Dedifferentiated amniotic fluid mesenchymal stem cell (primary cell): ENCODE measurements at regions not wholly inside any gene's neighbourhood (a gene's known extent, or its start where the extent isn't known, plus 50 kb on each side); places are given as distances from the start of the nearest gene placed in this dataset.
A peak's percentile ranks its signal among the peaks of the same experiment; 100 is the strongest.

Source experiments
- DNase-seq: peaks from one replicate; pipeline ENCODE4 v3.0.0-alpha.2; 2016; ENCODE audit errors: extremely low spot score

DNA sequence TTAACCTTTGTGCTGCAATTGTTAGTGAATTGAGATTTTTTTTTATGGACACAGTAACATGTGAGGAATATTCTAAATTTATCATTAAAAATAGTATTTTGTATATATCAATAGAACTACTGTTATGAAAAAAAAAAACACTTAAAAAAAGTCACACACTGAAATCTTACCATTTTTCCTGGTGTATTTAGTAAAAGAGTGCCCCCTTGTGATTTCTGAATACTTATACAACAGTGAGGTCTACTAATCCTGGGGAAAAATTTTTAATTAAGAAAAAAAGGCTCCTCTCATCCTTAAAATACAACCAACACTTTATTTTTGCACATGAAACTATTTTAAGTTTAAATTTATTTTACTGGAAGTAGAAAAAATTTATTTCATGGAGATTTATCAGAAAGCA, 56.4 kb upstream of the SPOCK3 start:
- peak; percentile 52 for DNase-seq

DNA sequence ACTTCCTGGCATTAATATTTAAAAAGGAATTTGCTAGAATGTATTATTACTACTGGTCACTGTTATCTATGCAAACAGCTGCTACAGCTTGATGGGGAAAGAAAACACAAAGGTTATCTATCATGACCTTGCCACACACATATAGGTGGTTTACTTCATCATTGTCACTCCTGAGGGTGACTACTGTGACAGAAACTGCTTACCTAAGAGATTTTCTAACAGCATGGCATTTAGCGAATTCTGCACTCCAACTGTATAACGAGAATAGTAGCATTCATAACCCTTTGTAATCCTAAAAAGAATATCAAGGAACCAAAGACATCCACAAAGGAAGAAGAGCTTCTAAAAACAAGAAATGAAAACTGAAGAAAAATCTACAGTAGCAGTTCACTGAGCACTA, 74.6 kb upstream of the SPOCK3 start:
- DNase-seq, result no peak

DNA sequence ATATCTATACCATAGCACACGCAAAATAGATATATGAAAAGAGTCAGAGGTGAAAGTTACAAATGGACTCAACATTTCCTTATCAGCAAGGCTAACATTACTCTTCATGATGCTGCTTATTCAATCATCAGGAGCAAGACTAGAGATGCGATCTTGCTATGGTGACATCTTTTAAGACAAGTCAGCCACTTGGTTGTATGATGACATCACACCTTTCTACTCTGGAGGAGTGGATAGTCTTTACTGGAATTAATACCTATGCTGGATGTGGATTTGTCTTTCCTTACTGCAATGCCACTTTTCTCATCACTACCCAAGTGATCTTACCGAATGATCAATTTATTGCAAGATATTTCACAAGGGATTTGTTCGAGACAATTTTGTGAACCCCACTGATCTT, 87.0 kb upstream of the SPOCK3 start:
- no peak for DNase-seq

DNA sequence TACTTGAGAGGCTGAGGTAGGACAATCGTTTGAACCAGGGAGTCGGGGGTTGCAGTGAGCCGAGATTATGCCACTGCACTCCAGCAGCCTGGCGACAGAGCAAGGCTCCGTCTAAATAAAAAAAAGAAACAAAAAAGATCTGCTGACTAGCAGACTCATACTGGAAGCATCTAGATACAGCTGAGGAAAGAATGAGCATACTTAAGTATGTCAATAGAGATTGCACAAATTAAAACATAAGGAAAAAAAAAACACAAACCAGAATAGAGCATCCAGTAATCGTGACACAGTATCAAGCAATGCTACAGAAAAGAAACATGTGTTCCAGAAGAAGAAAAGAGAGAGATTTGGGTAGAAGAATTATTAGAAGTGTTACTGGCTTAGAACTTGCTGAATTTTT, 105.5 kb upstream of the SPOCK3 start:
- DNase-seq, result peak; percentile 15

DNA sequence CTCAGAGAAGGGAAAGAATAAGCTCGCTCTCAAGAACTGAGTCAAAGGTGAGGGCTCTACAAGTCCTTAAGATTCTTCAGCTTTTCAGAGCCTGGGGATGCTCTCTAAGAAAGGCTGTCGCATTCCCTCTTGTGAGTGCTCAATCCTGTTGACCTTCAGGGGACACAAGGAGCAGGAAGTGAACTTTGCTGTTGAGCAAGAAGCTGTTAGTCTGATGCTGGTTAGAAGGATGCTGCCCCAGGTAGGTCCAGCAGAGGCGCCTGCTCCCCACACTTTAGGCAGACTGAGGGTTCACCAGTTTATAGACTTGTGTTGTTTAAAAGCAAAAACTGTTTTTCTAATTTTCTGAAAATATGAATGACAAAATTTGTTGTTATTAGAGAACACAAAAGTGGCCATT, 125.4 kb upstream of the SPOCK3 start:
- DNase-seq, result no peak

DNA sequence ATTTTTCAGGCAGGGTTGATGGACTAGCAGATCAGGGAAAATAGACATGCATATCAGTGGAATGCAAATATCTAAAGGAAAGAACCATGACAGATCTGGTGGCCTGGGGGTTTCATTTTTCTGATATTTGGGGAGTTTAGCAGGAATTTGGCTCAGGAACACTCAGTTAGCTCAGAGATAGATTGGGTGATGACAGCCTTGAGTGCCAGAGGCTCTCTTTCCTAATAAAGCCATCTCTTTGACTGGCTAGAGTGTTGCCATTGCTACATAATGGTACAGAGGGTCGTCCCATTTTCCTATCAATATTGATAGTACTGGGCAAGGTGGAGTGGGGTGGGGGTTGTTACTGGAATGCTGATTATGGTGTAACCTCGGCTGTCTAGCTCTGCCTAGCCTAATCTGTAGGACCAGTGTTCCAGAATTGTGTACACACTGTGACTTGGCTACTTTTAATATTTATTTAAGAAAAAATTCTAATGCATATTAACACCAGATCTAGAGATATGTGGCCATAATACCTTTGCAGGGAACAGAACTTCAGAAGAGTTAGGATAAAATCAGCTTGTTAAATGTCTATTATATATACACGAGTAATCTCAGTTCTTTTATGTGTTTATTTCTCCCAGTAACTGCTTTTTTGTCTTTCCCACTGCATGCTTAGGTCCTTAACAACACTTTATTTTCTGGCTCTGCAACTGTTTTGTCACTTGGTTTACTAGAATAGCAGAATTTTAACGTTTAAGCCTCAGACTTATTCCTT, 145.0 kb upstream of the SPOCK3 start:
- DNase-seq, result no peak

DNA sequence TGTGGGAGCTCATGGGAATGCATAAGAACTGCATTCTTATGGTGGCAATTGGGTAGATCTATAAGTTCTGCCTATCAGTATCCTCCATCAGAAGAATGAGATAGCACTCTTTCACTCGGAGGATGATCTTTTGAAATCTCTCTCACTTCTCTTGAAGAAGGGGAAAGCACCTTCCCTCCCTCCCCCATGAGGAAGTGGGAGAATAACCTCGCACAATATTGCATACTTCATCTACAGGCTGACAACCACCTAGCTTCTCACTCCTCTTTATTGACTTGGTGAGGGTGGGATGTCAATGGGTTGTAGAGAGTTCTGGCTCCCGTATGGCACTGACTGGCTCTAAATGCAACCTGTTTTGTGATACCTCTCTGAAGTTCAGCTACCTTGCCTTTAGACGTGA, 146.7 kb upstream of the SPOCK3 start:
- no peak for DNase-seq

DNA sequence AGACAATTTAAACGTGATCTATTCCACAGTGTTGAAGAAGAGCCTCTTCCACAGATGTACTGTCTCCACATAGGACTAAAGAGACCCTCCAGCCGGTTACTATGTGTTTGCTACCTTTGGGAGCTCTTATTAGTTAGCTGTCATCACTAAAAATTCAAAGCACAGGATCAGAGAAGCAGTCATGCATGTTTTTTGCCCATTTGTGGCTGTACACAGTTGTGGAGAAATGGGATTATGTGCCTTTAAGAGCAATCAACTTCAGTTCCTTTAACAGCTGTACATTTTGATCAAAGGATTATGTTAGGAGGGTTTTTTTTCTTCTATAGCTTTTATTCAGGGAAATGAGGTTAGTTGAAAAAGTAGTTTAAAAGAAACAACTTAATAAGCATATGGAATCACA, 149.0 kb upstream of the SPOCK3 start:
- no peak for DNase-seq

DNA sequence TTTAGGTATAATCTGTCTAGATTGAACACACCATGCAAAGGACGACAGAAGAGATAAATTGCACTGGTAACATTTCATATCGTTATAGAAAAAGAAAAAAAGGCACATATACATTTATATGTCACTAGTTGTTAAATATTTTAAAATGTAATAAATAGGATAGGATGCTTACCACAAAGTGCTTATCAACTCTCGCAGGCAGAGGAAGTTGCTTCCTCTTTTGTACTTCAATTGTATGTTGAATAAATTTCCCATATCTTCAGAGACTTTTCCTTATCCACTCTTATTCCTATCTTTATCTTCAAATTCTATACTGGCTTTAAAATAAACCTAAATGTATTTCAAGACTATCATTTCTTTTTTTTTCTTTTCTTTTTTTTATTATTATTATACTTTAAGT, 163.3 kb upstream of the SPOCK3 start:
- no peak for DNase-seq

DNA sequence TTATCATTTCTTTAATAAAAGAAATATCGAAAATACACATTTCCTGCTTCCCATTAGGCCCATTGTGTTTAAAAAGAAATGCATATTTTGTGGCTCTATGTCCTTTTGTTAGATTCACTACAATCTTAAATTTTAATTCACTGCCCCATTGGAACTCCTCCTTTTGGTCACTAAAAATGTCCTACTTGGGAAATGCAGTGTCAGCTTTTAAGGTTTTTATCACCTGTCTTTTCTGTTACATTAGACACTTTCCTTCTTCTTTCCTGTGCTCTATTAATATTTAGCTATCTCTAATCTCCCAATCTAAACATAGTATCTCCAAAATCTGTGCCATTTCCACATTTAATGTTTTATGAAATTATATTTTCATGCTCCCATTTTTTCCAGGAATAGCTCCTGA, 164.9 kb upstream of the SPOCK3 start:
- no peak for DNase-seq

DNA sequence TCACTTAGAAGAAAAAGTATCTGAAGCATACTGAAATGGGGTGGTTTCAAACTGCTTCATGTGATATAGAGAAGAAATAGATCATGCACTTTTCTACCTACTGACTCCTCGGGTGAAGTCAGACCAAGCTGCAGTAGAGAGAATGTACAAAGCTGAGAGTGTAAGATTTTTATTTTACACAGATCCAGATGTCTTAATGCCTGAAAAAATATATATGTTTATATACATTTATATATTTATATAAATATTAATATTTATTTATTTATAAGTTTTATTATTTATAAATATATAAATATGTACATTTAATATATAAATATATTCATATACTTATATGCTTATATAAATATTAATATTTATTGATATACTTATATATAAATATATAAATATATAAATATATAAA, 171.9 kb upstream of the SPOCK3 start:
- no peak for DNase-seq

DNA sequence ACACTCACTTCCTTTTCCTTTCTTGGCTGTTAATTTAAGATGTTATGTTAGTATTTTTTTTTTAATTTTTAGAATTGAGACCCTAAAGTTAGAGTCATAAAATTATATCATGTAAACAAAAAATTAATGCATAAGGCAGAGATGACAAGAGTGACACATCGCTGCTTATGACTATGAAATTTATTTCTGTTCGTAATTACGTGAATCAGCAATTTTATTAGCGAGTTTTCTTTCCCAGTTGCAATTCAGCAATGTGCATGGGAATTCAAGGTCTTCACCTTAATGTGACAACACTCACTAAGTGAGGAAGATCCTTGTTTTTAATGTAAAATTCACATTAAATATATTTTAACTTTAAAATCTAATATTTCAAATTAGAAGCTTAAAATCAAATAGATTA, 181.2 kb upstream of the SPOCK3 start:
- peak; percentile 6 for DNase-seq

DNA sequence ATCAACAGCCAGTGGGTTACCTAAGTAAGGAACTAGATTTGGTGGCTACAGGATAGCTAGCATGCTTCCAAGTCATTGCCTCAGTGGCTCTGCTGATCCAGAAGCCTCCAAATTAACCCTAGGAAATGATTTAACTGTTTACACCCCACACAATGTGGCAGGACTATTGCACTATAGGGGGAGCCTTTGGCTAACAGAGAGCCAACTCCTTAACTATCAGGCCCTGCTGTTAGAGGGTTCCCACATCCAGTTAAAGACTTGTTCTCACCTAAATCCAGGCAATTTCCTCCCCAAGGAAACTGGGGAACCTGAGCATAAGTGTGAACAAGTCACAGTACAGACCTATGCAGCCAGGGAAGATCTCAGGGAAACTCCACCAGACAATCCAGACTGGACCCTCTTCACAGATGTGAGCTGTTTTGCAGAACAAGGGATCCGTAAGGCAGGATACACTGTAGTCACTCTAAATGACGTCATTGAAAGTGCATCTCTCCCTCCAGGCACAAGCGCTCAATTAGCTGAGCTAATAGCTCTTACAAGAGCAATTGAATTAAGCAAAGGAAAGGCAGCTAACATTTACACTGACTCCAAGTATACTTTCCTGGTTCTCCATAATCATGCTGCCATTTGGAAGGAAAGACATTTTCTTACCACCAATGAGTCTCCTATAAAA, 185.3 kb upstream of the SPOCK3 start:
- DNase-seq, result peak; percentile 13

DNA sequence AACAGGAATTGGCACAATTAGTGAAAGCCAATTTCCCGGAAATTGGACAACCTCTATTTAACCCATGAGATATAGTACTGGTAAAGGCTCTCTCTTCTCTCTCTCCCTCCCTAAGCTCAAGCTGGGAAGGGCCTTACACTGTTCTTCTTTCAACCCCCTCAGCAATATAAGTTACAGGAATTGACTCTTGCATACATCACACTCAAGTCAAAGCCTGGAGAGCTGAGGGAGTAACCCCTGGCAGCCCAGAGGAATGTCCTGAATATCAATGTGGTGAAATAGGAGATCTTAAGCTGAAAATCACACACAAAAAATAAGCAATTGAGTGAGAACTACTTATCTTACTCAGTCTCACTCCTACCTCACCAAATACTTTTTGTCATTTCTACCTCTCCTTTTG, 186.9 kb upstream of the SPOCK3 start:
- peak; percentile 14 for DNase-seq

DNA sequence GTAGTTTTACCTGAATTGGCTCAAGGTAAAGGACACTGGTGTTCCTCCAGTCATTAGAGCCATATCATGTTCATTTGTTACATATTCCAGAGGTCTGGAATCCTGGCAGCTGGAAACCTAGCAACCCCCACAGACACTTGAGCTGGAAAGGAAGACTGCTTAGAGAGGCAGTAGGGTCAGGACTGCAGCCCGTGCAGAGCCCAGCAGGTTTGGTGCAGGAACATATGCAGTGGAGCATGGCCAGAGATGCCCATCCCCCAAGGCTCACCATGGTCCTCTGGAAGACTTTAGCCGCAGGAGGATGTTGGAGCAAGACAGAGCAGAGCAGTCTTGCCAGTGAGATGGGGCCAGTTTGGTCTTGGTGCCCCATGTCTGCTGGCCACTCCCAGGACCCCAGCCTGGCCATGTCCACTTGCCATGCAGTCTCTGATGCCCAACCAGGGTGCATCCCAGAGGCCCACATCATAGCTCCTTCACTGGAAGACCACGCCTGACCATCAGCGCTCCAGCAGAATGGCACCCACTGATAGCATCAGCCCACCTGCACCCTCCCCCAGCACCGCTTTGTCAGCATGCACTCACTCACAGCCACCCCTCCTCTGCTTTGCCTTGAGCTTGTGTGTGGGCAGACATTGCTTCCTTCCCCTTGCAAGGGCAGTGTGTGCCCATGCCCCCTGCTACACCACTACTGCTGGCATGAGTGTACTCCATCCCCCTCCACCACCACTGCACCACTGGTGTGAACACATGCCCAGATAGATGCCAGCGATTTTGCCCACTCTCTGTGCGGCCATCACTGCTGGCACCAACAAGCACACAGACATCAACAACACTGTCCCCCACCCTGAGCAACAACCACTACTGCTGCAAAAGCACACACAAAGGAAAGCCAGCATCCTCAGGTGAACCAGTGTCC, 190.3 kb upstream of the SPOCK3 start:
- DNase-seq, result peak; percentile 3

DNA sequence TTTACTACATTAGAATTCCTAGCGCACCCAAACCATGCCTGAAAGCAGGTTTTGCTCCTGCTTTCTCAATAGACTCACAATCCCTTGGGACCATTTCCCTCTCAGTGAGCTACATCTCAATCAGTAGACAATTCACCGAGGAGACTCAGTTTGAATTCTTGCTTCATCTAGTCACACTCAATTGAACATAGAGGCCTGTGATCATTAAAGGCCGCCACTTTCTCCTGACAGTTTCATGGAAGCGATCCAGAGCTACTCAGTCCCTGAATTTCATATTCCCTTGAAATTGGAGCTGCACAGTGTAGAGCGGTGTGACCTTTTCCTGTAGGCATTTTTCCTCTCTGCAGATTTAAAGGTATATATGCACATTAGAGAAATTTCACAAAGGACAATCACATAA, 193.9 kb upstream of the SPOCK3 start:
- no peak for DNase-seq

DNA sequence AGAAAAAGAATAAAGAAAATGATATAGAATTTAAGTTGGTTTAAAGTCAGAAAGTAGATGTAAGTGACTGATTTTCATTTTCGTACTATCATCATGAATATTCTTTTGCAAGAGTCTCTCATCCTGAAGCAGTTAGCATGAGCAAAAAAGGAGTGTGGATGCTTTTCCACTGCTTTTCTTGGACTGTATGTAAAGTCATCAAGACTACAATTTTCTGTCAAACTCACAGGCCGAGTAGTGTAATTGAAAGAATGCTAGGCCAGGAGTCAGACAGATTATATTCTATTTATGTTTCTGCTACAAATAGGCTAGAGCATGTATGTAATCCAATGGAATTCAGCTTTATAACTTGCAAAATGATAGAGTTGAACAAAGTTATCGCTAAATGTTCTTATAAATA, 197.1 kb upstream of the SPOCK3 start:
- peak; percentile 12 for DNase-seq

DNA sequence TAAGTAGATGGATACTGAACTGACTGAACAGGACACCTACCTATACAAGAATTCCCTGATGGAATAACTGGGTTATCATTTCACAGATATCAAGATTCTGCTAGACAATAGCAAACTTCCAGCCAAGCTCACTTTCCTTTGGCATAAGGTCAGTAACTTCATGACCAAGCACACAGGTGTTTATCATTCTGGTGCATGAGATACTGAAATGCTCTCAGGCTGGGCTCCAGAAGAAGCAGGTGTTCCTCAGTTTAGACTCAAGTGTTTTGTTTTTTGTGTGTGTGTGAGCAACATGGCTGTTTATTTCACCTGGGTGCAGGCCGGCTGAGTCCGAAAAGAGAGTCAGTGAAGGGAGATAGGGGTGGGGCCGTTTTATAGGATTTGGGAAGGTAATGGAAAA, 201.5 kb upstream of the SPOCK3 start:
- DNase-seq, result no peak

DNA sequence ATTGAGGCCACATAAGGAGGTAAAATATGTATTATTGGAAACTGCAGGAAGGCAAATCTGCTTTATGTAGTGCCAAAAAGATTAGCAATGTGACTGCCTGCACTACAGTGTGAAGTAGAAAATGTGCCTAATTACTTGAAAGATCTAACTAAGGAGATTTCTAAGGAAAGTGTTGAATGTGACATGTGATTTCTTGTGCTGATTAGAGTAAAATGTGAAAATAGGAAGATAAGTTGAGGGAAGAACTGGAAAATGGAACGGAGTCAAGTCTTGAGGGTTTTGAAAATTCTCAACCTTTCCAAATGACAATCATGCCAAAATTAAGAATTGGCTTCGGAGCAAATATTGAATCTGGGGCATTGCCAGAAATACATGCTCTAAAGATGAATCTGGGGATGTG, 209.5 kb upstream of the SPOCK3 start:
- DNase-seq, result no peak

DNA sequence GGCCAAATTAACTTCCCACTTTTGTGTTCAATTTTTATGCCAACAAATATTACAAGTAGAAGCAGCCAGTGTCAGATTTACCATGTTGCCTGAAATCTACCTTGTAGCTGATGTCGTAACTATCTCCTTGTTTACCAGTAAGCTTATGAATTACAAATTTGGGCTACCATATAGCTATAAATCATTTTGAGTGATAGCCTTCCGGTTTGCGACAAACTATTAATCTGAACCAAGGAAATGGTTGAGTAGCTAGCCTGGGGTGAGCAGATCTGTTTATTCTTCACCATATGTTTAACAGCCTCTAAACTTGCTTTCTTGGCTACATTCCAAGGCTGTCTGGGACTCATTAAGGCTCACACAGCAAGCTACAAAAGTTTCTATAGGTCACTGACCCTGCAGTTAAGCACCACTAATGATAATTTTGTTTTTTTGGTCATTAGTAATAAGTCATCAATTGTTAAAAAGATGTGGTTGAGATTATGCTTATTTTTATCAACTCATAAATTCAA, 218.7 kb upstream of the SPOCK3 start:
- DNase-seq, result no peak

DNA sequence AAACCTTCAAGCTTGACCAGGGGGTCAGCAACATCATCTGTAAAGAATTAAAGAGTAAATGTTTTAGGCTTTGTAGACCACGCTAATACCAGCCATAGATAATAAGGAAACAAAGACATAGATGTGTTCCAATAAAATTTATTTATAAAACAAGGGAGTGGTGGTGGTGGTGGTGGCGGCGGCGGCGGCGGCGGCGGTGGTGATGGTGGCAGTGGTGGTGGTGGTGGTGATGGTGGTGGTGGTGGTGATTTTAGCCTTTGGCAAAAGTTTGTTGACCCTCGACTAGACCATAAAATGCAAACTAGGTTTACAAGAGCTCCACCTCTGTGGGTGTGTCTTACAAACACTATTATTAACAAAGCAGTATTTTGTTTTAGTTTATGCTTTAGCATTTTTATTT, 222.3 kb upstream of the SPOCK3 start:
- no peak for DNase-seq

DNA sequence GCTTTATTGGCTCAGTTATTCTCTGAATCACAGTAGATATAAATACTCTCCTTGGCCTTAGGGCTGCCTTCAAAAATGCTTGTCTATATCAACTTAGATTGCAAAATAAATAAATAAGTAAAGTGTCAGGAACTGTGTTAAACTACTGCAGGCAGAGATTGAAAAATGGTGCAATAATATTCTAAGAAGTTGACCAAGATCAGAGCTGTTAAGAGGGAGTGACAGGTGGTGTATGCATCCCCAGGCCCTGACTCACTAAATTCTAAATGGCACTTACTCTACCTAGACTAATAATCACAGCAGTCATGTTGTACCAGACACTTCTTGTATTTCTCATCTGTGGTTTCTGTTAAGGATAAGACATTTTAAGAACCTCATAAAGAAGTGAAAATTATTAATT, 235.1 kb upstream of the SPOCK3 start:
- DNase-seq, result no peak

DNA sequence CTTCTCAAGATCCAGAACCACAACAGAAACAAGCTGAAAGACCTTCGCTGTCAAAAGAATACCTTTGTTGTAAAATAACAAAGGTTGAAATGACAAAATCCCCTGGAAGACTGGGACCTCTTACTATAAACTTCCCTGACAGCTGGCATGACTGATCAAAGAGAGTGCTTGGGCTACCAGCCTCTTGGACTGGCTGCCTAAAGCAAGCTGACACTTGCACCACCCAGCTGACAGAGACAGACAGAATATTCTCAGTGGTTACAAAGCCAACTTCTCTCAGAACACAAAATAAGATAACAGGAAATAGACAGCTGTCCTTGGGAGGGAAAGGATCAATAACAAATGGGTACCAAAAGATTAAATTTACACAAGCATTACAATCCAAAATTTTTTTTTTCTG, 241.7 kb upstream of the SPOCK3 start:
- no peak for DNase-seq
